ENCODE measurements at regions not wholly inside any gene's neighbourhood (a gene's known extent, or its start where the extent isn't known, plus 50 kb on each side); places are given as distances from the start of the nearest gene placed in this dataset.

DNA sequence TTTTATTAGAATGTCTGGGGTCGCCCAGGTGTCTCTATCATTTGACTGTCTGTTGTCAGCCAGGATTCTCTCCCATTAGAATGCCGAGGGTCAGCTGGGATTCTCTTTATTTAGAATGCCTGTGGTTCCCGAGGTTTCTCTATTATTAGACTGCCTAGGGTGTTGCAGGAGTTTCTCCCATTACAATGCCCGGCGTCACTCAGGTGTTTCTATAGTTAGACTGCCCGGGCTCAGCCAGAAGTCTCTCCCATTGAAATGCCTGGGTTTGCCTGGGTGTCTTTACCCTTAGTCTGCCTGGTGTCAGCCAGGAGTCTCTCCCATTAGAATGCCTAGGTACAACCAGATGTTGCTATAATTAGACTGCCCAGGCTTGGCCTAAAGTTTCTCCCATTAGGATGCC, 2252.0 kb downstream of the TP53TG3F start:
- TF ChIP-seq, protein P1, sequence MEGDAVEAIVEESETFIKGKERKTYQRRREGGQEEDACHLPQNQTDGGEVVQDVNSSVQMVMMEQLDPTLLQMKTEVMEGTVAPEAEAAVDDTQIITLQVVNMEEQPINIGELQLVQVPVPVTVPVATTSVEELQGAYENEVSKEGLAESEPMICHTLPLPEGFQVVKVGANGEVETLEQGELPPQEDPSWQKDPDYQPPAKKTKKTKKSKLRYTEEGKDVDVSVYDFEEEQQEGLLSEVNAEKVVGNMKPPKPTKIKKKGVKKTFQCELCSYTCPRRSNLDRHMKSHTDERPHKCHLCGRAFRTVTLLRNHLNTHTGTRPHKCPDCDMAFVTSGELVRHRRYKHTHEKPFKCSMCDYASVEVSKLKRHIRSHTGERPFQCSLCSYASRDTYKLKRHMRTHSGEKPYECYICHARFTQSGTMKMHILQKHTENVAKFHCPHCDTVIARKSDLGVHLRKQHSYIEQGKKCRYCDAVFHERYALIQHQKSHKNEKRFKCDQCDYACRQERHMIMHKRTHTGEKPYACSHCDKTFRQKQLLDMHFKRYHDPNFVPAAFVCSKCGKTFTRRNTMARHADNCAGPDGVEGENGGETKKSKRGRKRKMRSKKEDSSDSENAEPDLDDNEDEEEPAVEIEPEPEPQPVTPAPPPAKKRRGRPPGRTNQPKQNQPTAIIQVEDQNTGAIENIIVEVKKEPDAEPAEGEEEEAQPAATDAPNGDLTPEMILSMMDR (IDR thresholded peaks at IDR 0.05): no peak
- no peak for TF ChIP-seq POLR2A (IDR thresholded peaks at IDR 0.05)
- no peak for TF ChIP-seq POLR2AphosphoS5 (IDR thresholded peaks at IDR 0.05)

Measured in prostate gland (tissue), 2 donors.